GM18909 (cell line): ENCODE measurements at regions not wholly inside any gene's neighbourhood (a gene's known extent, or its start where the extent isn't known, plus 50 kb on each side); places are given as distances from the start of the nearest gene placed in this dataset.

ENCODE experiments used
- ATAC-seq: cut with Tn5 transposase; IDR thresholded peaks from one replicate; pipeline ENCODE4 v1.9.1; 2021; ENCODE audit warnings: mild to moderate bottlenecking; ENCODE audit not compliant: unreplicated experiment, poor library complexity

DNA sequence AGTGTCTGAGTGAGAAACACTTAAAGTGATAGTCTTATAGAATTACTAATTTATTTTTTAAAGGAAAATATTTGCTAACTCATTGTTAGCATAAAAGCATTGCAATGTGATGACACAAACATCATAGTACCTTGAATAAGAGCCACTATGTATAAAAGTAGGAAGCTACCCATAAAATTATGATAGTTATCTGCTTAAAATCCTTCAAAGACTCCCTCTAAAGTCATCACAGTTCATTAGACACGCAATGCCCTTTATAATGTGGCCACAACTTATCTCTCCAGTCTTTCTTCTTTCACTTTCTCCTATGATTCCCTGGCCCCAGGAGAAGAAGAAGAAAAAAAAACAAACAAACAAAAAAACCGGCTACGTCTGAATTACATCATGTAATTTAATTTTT is 1144.0 kb upstream of the NUDT12 start:
- no peak for ATAC-seq

GRCh38 chr5:104702212-104702611 is 1139.6 kb upstream of the NUDT12 start:
- ATAC-seq = no peak

GRCh38 chr5:104699438-104699837 is 1136.8 kb upstream of the NUDT12 start:
- ATAC-seq = no peak

DNA sequence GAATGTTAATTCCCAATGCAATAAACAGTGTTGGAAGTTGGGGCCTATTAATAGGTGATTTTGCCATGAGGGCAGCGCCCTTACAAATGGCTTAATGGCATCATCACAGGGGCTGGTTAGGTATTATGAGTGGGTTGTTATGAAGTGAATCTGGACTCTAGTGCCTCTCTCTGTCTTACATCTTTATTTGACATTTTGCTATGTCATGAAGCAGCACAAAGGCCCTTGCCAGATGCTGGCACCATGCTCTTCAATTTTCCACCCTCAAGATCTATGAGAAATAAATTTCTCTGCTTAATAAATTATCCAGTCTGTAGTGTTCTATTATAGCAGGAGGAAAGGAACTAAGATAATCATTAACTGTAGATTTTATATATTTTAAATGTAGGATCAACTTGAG is 1098.7 kb upstream of the NUDT12 start:
- no peak for ATAC-seq

- ATAC-seq = no peak
These were observed 1096.9 kb upstream of the NUDT12 start for GRCh38 chr5:104659497-104659896.

DNA sequence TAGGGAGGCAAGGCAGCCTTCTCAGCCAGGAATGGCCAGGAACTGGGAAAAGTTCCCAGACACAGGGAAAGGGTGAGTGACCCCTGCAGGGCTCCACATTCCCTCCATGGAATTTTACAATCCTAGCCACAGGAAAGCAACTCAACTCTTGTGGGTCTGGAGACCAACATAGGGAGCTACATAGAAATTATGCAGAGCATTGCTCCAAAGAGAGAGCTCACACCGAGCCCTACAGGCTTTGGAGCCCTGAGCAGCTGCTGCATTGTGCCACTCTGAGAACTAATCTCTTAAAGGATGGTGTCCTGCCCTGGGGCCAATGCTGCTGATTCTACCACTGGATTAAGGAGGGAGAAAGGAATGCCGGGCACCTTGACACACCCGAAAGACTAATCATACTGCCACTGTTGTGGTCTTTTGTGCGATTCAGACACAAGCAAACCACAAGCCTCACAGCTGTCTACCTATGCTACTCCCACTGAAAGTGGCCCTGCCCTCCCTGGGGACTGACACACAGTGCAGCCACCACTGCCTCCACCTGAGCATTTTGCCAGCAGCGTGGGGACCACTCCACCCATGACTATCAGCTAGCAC is 1089.8 kb upstream of the NUDT12 start:
- no peak for ATAC-seq

DNA sequence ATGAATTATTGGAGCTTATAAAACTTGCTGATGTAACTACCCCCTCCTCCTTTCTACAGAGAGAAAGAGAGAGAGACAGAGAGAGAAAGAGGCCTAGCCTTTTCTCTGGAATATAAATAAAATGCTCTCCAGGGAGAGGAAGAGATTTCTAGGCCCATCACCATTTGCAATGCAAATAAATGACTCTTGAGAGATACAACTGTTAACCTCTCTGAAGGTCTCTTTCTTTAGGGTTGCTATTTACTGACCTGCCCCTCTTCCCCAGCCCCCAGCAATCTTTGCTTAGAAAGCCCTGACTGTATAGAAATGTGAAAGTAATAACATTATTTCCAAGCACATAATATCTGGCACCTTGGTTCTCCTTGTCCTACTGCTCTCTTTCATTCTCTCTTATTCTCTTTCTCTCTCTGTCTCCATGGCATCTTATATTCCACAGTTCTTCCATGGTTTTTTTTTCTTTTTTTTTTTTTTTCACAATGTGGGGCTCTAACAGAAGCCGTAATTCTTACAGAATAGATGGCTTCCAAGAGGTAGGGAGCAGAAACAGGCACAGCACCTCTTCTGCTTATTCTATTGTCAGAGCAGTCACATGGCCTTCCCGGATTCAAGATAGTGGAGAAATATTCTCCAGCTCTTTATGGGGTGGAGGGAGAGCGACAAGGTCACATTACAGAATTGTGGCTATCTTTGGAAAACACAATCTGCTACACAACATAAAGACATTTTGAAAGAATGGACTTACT is 1087.9 kb upstream of the NUDT12 start:
- ATAC-seq = no peak

DNA sequence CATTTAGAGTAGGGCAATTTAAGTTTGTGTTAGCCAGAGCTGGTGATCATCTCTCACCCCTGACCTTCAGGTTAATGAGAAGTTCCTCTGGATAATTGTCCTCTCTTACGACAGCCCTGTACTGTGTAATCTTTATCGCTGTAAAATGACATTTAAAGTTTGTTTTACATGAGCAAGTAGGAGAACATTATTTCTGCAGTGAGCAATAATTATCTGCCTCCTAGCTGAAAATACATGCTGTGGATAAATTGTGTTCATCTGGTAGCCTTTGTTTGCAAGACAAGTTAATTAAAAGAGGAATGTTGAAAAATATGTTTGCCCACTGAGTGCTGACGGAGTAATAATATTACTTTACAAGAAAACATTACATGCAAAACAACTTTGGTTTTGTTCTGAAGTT is 1083.8 kb upstream of the NUDT12 start:
- no peak for ATAC-seq

DNA sequence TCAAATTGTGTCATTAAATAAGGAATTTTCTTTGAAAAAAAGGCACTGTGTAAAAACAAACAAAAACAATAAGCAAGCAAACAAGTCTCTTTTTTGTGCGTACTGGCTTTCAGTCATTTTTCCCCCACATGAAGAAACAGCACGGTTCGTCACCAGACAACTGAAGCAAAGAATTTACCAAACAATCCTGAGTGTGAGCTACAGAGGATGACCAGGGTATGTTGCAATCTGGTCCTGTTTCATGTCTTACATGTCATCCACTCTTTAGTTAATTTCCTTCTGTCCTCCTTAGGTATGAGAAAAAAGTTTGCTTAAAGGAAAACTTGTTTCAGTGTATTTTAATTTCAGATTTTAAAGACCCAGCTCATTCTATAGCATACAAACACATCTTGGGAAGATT is 1080.7 kb upstream of the NUDT12 start:
- no peak for ATAC-seq

DNA sequence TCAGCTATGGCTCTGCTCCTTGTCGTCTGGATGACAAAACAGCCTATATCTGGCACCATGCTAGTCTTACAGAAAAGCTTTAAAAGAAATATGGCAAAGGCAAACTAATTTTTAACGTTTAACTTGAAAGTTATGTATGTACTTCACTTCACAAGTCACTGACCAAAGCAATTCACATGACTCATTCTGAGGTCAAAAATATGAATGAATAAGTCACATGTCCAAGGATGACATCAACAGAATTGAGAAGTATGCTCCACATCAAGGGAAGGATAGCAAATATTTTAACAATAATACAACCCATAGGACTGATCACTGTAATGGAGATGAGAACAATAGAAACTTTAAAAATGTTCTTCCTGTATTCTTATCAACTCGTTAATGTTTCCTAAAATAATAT is 1072.6 kb upstream of the NUDT12 start:
- no peak for ATAC-seq

DNA sequence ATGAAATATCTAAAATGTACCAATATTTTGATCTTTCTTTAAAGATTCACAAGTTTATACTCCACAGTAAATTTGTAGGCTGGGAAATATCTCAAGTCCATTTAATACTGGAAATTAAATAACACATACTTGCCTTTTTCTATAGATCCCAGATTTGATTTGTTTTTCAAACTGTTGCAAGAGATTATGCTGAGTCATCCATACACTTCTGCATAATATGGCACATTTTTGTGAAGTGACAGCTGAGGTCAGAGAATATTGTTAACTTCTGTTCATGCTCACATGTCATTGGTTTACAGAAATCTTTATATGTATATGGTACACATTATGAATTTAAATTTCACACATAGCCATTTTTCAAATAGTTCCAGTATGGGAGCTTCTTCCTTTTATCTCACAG is 1066.3 kb upstream of the NUDT12 start:
- ATAC-seq = no peak

DNA sequence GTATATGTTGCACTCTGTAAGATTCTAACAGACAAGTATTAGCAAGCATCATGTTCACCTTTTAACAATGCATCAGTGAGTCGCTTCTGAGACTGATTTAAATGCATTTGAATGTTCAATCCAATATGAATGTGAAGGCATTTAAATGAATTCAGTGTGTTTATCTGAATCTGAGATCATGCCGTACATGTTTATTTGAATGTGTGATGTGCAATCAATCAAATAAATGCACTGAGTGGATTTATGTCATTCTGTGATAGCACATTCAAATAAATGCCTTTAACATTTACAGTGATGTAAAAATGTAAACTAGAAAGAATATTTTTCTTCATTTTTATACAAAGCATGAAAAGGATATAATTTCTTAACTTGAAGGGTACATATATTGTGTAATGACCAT is 1063.5 kb upstream of the NUDT12 start:
- ATAC-seq = no peak

- no peak for ATAC-seq
These were observed 1049.4 kb upstream of the NUDT12 start for GRCh38 chr5:104612005-104612404.

GRCh38 chr5:104611135-104611767 is 1048.7 kb upstream of the NUDT12 start:
- no peak for ATAC-seq

DNA sequence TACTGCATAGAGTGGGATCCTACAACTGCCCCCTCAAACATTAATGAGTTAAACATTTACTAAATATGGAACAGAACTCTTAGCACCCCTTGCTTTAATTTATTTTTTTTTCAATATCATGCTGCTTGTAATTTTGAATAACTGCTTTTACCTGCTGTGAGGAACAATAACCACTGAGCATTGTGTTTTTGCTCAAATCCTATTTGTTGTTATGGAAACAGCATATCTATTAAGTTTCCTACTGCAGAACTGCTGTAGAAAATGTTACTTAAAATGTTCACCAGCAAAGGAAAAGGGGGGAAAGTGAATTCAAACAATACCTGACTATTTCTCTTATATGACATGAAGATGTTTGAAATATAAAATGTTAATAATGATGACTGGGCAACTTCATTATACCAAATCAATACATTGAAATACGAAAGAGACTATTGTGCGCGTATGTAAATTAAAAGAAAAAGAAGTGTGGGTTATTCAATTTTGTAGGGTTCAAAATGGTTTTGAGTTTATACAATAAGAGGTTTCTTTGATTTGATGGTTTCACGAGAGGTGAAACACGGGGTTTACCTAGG is 1043.8 kb upstream of the NUDT12 start:
- no peak for ATAC-seq

DNA sequence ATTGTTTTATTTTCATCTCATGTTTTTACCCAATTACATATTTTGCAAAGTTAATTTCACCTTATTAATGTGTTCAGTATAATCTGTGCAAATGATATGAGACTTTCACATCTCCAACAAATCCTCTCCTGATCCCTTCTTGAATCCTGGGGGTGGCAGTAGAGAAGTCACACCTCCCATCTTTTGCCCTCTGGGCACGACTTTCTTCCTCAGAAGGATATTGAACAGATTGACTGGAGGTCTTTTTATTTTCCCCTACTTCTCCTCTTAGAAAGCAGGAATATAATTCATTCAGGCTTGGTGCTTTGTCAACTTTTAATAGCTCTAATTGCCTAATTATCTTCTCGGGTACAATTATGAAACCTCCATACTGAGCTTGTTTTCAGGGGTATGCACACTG is 1037.1 kb upstream of the NUDT12 start:
- no peak for ATAC-seq

- no peak for ATAC-seq
These were observed 1035.7 kb upstream of the NUDT12 start for GRCh38 chr5:104598285-104598684.

DNA sequence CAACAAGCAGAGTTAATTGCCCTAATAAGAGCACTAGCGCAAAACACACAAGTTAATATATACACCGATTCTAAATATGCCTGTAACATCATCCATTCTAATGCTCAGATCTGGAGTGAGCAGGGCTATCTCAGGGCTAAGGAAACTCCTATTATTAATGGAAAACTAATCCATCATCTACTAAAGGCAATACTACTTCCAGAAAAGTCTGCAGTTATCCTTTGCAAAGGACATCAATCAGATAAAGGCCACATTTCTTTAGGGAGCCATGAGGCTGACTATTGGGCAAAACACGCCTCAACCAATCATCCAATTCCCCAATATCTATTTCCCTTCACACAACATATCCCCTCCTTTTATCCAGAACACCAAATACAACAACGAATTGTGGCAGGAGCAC is 1032.3 kb upstream of the NUDT12 start:
- no peak for ATAC-seq

DNA sequence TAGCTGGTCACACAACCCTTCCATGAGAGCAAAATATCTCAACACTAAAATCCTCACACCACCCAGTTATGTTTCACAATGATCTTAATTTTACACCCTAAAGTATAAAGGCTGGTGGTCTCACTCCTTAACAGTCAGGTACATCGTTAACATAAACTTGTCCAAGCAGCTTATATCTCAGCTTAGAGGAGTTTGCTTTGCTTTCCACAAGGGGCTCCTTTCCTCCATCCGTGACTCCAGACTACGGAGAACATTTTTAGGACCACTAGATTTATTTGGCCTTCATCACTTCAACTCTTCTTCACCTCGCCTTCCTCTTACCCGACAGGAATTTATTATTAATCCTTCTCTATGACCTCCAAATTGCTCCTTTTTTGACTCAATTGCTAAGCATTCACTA is 1014.1 kb upstream of the NUDT12 start:
- no peak for ATAC-seq

DNA sequence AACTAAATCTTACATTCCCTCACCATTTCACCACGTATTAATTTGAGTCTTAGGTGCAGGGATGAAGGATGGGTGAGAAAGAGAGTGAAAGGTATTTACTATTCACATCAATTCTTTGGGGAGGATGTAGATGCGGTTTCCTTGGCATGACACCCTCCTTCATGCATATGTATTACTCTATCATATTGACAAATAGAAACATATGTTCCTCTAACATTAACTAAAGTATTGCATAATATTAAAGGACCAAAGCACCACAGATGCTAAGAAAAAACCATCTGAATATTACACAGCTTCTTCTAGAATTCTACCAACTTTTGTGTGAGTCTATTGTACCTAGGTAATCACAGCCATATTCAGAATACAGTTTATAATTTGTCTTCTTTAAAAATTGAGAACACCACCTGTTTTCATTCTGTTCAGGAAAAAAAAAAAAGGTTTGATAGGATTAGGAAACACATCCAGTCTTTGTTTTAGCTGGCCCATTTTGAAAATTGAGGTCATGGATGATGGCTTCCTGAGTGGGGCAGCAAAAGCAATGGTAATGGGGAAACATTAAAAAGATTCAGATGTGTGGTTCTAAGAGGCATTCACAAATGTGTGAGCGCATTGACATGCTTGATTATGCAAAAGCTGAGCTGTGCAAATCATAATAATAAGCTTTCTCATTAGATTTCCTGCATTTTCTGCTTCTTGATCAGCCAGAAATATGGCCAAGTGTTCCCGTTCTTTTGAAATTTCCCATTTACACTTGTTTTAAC is 1011.5 kb upstream of the NUDT12 start:
- ATAC-seq = no peak

DNA sequence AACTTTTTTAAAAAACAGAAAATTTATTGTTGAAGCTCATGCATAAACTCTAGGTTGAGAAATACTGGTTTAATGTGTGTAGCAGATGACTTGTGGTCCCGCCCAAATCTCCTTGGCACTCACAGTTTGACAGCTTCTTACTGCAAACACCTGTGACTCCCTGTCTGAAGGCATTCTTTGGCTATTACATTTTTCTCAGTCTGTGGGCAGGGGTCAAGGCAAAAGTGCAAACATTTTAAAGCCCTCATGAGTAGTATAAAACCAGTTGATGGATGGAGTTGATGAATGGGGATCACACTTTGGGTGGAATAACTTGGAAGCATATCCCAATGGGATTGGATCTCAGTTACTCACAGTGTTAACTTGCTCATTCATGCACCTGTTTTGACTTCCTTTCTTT is 1007.0 kb upstream of the NUDT12 start:
- no peak for ATAC-seq
